Epithelial cell of proximal tubule (primary cell): ENCODE measurements at regions not wholly inside any gene's neighbourhood (a gene's known extent, or its start where the extent isn't known, plus 50 kb on each side); places are given as distances from the start of the nearest gene placed in this dataset.

Experiments used
- DNase-seq: peaks from one replicate; pipeline ENCODE4 v3.0.0-alpha.2; 2011; ENCODE audit warnings: low read depth
- H3K4me3 ChIP-seq: 2 replicates; pipeline ENCODE4 v1.5.1; 2011; ENCODE audit warnings: low read depth, mild to moderate bottlenecking, low read length
- TF ChIP-seq, protein P1 (sequence below): conservative IDR thresholded peaks from 2 replicates; pipeline ENCODE4 v1.5.1; 2012; ENCODE audit warnings: low read depth, mild to moderate bottlenecking, low read length

DNA sequence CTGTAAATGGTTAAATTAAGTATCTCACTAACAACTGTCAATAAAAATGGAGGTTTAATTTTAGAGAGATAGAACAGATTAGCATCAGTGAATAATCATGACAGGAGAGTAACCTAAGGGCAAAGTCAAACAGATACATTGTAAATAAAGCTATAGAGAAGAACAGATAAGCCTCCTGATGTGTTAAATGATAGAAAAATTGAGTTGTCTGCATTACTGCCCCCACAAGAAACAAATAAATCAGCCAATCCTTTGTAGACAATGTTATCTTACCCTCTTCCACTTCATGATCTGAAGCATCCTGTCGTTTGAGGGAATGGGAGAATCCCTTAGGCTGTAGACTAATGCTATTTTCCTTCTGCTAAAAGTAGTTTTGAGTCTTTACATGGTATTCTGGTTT is 147.8 kb downstream of the PCDH18 start:
- DNase-seq: no peak

DNA sequence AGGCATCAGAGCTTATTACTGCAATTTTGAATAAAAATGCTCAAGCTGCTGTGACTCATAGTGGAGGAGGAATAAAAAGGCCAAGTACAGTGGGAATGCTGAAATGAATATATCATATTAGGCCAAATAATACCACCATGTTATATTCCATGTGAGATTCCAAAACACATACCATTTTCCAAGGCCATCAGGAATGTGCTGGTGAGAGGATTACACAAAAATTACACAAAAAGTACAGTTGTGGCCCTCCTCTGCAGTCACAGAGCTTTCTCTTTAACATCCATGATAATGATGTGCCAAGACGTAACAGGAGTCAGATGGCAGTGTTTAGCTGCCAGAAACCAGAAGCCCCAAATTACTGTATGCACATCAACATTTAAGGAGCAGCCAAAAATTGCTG is 153.5 kb downstream of the PCDH18 start:
- H3K4me3 ChIP-seq: no peak overlapping the region
- no peak for DNase-seq
- TF ChIP-seq, protein P1, sequence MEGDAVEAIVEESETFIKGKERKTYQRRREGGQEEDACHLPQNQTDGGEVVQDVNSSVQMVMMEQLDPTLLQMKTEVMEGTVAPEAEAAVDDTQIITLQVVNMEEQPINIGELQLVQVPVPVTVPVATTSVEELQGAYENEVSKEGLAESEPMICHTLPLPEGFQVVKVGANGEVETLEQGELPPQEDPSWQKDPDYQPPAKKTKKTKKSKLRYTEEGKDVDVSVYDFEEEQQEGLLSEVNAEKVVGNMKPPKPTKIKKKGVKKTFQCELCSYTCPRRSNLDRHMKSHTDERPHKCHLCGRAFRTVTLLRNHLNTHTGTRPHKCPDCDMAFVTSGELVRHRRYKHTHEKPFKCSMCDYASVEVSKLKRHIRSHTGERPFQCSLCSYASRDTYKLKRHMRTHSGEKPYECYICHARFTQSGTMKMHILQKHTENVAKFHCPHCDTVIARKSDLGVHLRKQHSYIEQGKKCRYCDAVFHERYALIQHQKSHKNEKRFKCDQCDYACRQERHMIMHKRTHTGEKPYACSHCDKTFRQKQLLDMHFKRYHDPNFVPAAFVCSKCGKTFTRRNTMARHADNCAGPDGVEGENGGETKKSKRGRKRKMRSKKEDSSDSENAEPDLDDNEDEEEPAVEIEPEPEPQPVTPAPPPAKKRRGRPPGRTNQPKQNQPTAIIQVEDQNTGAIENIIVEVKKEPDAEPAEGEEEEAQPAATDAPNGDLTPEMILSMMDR: no peak

More for the DNA sequence above, 147.8 kb downstream of the PCDH18 start:
- H3K4me3 ChIP-seq: no peak overlapping the region
- TF ChIP-seq, protein P1: no peak

DNA sequence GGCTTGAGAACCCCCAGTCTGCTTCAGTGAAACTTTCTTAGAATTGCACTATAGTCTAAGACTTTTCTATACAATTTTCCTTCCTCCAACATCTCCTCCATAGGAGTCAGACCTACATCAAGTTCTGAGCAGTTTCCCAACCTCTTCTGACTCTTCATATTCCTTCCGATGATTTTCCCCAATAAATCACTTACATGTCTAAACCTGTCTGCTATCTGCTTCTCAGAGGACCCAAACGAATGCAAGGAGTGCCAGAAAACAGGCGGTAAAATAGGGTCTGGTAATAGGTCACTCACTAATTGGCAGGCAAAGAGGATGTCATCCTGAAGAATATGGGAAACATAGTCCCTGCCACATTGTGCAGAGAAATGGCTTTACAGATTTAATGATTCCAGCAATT is 153.9 kb downstream of the PCDH18 start:
- TF ChIP-seq, protein P1: no peak
- no peak overlapping the region for H3K4me3 ChIP-seq
- no peak for DNase-seq

DNA sequence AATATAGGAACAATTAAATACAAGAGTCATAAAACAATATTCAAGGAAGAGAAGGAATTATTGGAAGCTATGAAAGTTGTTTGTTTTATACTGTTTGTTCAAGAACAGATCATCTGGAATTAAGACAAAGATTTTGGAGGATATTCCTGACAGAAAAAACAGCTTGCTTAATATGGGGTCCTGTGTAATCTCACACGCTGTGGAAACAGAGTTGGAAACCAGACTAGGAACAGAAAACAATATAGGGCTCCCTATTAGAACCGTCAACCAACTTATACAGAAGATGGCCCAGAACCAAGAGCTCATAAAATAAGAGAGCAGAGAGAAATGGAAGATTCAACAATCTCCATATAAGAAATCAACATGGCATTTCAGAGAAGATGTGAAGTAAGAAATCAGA is 156.0 kb downstream of the PCDH18 start:
- no peak overlapping the region for H3K4me3 ChIP-seq
- DNase-seq: no peak
- TF ChIP-seq, protein P1: no peak

DNA sequence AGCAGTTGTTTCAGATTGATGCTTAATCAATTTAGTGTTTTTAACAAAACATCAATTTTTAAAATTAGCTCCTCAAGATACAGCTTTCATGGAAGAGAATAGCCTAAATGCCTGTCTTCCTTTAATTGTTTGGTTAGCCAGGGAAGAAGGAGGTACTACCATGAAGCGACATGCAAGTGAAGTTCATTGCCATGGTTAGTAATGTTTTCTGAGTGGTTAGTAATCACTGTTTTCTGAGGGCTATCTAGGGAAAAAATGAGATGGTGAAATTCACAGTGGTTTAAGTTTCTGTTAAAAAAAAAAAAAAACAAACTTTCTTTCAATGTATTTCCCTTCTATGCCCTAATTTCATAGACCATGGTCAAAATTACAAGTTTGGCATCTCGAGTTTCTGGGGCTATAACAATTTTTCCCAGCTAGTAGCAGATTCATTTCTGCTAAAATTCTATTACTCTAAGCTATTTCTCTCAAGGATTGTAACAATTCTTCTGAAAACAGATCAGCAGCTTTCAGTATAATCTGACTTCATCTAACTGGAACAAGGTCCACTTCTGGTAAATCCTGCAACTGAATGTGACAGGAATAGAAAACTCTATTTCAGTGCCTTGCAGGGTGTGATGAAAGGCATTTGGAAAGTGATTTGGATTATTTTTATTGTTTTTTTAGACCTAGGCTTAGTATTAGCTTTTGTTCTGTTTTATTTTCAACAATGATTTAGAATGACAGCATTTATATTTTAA is 157.0 kb downstream of the PCDH18 start:
- TF ChIP-seq, protein P1: no peak
- no peak for DNase-seq
- no peak overlapping the region for H3K4me3 ChIP-seq

DNA sequence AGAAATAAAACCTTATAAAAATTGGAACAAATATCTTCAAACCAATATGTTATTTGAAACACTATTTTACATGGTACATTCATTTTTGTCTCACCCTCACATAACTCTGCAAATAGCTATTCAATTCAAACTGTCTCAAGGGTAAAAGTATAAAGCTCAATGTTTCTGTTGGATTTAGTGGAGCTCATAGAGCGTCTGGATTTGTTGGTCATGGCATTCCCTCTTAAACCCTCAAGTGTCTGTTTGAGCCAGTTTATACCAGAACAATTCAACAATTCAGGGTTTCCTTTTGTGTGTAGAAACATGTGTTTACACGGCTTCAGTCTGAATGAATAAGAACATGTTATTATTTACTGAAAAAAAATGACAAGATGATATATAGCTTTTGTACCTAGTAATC is 161.6 kb downstream of the PCDH18 start:
- no peak overlapping the region for H3K4me3 ChIP-seq
- TF ChIP-seq, protein P1: no peak
- no peak for DNase-seq

DNA sequence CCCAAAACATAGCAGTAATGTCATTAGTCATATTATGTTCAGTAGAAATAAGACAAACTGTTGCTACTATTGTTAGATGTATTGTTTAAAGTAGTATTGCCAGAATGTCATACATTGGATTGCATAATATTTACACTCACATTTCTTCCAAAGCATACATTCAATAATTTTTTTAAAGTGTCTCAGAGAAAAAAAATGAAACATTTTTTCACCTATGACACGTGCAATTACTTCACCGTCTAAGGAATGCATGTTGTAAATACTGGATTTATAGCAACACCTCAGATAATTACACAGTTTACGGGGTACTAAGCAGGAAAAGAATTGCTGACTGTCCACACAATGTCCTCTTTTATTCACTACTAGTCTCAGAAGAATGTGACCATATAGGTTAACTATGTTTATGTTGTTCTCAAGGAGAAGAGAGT is 162.1 kb downstream of the PCDH18 start:
- no peak overlapping the region for H3K4me3 ChIP-seq
- TF ChIP-seq, protein P1: no peak
- no peak for DNase-seq
